ENCODE measurements at regions not wholly inside any gene's neighbourhood (a gene's known extent, or its start where the extent isn't known, plus 50 kb on each side); places are given as distances from the start of the nearest gene placed in this dataset.

GRCh38 chr2:217738061-217738460 lies 264.7 kb downstream of the TNS1 start:
- TF ChIP-seq CTCF (IDR thresholded peaks at IDR 0.05; ENCODE audit: unreplicated experiment), result no peak
- no peak overlapping the region for H3K4me3 Mint-ChIP-seq (ENCODE audit: unreplicated experiment)
- no peak overlapping the region for H3K27ac Mint-ChIP-seq (ENCODE audit: unreplicated experiment)
- peaks cover 10% of the 10 kb centered on the region for H3K27me3 Mint-ChIP-seq (ENCODE audit: unreplicated experiment)
- H3K36me3 Mint-ChIP-seq (ENCODE audit: low read depth, unreplicated experiment), result no peaks in the 10 kb centered on the region
- H3K4me1 Mint-ChIP-seq (ENCODE audit: unreplicated experiment), result peaks cover 20% of the 10 kb centered on the region
- DNase-seq (ENCODE audit: low spot score), result no peak
- no peaks in the 10 kb centered on the region for H3K9me3 Mint-ChIP-seq (ENCODE audit: unreplicated experiment)

- no peaks in the 10 kb centered on the region for H3K36me3 Mint-ChIP-seq (ENCODE audit: low read depth, unreplicated experiment)
- H3K9me3 Mint-ChIP-seq (ENCODE audit: unreplicated experiment), result no peaks in the 10 kb centered on the region
- no peak for TF ChIP-seq CTCF (IDR thresholded peaks at IDR 0.05; ENCODE audit: unreplicated experiment)
- no peak overlapping the region for H3K4me3 Mint-ChIP-seq (ENCODE audit: unreplicated experiment)
- peaks cover 20% of the 10 kb centered on the region for H3K4me1 Mint-ChIP-seq (ENCODE audit: unreplicated experiment)
- no peak for DNase-seq (ENCODE audit: low spot score)
- H3K27me3 Mint-ChIP-seq (ENCODE audit: unreplicated experiment), result peaks cover 10% of the 10 kb centered on the region
- no peak overlapping the region for H3K27ac Mint-ChIP-seq (ENCODE audit: unreplicated experiment)
Observed at GRCh38 chr2:217736776-217737550, 265.8 kb downstream of the TNS1 start.

GRCh38 chr2:217735899-217736298 lies 266.9 kb downstream of the TNS1 start:
- no peak overlapping the region for H3K27ac Mint-ChIP-seq (ENCODE audit: unreplicated experiment)
- H3K4me3 Mint-ChIP-seq (ENCODE audit: unreplicated experiment), result no peak overlapping the region

GRCh38 chr2:217735034-217735433 lies 267.8 kb downstream of the TNS1 start:
- no peak overlapping the region for H3K27ac Mint-ChIP-seq (ENCODE audit: unreplicated experiment)
- no peak for DNase-seq (ENCODE audit: low spot score)
- H3K27me3 Mint-ChIP-seq (ENCODE audit: unreplicated experiment), result peaks cover 6% of the 10 kb centered on the region
- no peak overlapping the region for H3K4me3 Mint-ChIP-seq (ENCODE audit: unreplicated experiment)
- no peak for TF ChIP-seq CTCF (IDR thresholded peaks at IDR 0.05; ENCODE audit: unreplicated experiment)
- H3K4me1 Mint-ChIP-seq (ENCODE audit: unreplicated experiment), result peaks cover 20% of the 10 kb centered on the region
- no peaks in the 10 kb centered on the region for H3K9me3 Mint-ChIP-seq (ENCODE audit: unreplicated experiment)
- no peaks in the 10 kb centered on the region for H3K36me3 Mint-ChIP-seq (ENCODE audit: low read depth, unreplicated experiment)

More at GRCh38 chr2:217735899-217736298, 266.9 kb downstream of the TNS1 start:
- no peaks in the 10 kb centered on the region for H3K36me3 Mint-ChIP-seq (ENCODE audit: low read depth, unreplicated experiment)
- no peak for DNase-seq (ENCODE audit: low spot score)
- no peaks in the 10 kb centered on the region for H3K9me3 Mint-ChIP-seq (ENCODE audit: unreplicated experiment)
- no peak for TF ChIP-seq CTCF (IDR thresholded peaks at IDR 0.05; ENCODE audit: unreplicated experiment)
- peaks cover 10% of the 10 kb centered on the region for H3K27me3 Mint-ChIP-seq (ENCODE audit: unreplicated experiment)
- H3K4me1 Mint-ChIP-seq (ENCODE audit: unreplicated experiment), result peaks cover 20% of the 10 kb centered on the region

- H3K27me3 Mint-ChIP-seq (ENCODE audit: unreplicated experiment), result peaks cover 8% of the 10 kb centered on the region
- H3K4me3 Mint-ChIP-seq (ENCODE audit: unreplicated experiment), result no peak overlapping the region
- no peak for DNase-seq (ENCODE audit: low spot score)
- no peaks in the 10 kb centered on the region for H3K36me3 Mint-ChIP-seq (ENCODE audit: low read depth, unreplicated experiment)
- peaks cover 20% of the 10 kb centered on the region for H3K4me1 Mint-ChIP-seq (ENCODE audit: unreplicated experiment)
- TF ChIP-seq CTCF (IDR thresholded peaks at IDR 0.05; ENCODE audit: unreplicated experiment), result no peak
- H3K9me3 Mint-ChIP-seq (ENCODE audit: unreplicated experiment), result no peaks in the 10 kb centered on the region
- H3K27ac Mint-ChIP-seq (ENCODE audit: unreplicated experiment), result no peak overlapping the region
Observed at GRCh38 chr2:217733461-217733860, 269.3 kb downstream of the TNS1 start.
